ENCODE measurements at regions not wholly inside any gene's neighbourhood (a gene's known extent, or its start where the extent isn't known, plus 50 kb on each side); places are given as distances from the start of the nearest gene placed in this dataset.

DNA sequence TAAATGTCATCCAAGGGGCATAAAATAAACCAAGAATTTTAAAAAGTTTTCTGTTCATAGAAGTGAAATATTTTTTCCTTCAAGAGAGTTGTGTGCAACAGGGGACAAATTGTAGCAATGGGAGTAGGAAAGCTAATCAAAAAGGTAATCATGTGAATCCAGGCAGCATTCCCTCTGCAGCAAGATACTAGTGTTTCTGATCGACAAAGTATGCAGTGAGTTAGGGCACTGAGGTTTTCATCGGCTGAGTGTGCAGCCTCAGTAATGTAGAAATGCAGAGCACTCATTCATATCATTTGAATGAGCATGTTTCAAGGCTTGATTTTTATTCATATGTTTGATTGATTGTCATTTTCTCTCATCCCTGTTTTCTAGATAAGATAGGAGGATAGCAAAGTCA is 321.7 kb downstream of the PCDH7 start:
- TF ChIP-seq, protein P1, sequence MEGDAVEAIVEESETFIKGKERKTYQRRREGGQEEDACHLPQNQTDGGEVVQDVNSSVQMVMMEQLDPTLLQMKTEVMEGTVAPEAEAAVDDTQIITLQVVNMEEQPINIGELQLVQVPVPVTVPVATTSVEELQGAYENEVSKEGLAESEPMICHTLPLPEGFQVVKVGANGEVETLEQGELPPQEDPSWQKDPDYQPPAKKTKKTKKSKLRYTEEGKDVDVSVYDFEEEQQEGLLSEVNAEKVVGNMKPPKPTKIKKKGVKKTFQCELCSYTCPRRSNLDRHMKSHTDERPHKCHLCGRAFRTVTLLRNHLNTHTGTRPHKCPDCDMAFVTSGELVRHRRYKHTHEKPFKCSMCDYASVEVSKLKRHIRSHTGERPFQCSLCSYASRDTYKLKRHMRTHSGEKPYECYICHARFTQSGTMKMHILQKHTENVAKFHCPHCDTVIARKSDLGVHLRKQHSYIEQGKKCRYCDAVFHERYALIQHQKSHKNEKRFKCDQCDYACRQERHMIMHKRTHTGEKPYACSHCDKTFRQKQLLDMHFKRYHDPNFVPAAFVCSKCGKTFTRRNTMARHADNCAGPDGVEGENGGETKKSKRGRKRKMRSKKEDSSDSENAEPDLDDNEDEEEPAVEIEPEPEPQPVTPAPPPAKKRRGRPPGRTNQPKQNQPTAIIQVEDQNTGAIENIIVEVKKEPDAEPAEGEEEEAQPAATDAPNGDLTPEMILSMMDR (IDR thresholded peaks at IDR 0.05; ENCODE audit: insufficient read depth, low read depth, low read length): no peak
- DNase-seq (ENCODE audit: low read depth): no peak
- no peak overlapping the region for H3K4me3 ChIP-seq (ENCODE audit: low read depth, low read length)

DNA sequence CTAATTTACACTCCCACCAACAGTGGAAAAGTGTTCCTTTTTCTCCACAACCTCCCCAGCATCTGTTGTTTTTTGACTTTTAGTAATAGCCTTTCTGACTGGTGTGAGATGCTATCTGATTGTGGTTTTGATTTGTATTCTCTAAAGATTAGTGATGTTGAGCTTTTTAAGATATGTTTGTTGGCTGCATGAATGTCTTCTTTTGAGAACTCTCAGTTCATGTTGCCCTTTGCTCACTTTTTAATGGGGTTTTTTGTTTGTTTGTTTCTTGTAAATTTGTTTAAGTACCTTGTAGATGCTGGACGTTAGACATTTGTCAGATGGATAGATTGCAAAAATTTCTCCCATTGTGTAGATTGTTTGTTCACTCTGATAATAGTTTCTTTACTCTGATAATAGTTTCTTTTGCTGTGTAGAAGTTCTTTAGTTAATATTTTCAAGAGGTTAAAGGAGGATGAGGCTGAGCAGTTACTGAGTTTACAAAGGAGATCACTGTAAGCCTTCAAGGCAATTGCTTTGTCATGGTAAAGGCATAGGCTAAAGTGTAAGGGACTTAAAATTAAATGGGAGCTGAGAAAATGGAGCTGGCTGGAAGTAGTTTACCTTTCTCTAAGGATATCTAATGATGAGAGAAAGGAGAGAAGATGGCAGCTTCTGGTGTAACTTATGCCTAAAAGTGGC is 323.4 kb downstream of the PCDH7 start:
- TF ChIP-seq, protein P1 (IDR thresholded peaks at IDR 0.05; ENCODE audit: insufficient read depth, low read depth, low read length): no peak
- no peak overlapping the region for H3K4me3 ChIP-seq (ENCODE audit: low read depth, low read length)
- DNase-seq (ENCODE audit: low read depth): peak; percentile 42

DNA sequence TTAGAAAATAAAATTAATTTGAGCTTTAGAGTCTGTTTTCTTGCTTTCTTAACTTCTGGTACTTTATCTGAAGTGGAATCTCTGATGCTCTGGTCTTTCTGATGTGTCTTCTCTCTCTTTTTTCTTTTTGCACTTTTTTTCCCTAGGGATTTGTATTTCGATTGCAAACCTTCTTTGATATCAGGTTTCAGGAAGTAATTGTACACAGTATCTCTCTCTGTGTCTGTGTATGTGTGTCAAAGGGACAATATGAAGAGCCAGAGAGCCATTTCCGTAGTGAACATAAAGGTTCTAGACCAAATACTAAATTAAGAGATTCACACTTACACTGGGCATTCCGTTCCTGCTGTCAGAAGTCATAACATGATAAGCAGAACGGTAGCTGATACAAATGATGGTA is 325.0 kb downstream of the PCDH7 start:
- no peak for DNase-seq (ENCODE audit: low read depth)
- TF ChIP-seq, protein P1 (IDR thresholded peaks at IDR 0.05; ENCODE audit: insufficient read depth, low read depth, low read length): no peak
- H3K4me3 ChIP-seq (ENCODE audit: low read depth, low read length): no peak overlapping the region

DNA sequence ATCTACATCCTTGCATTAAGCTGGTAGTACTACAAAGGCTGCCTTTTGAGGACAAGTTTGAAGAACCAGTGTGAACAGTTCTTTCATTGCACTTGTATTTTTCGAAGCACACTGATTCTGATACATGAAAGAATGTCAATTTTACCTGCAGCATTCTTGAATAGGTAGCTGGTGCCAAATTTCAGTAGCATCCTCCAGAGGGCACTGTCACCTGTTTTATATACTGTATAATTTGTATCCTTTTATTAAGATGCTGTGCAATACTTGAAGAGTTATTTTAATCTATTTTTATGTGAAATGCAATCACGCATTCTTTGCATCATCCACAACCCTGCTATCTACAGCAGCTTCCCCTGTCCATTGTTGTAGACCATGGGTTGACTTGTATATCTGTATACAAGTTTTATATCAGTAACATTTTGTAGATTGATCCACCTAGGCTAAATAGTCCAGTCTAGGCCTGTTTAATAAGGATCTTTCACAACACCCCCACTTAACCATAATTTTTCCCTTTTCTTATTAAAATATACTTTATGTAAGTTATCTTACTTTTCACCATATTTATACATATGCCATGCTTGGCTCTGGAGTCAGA is 325.7 kb downstream of the PCDH7 start:
- peak; percentile 13 for DNase-seq (ENCODE audit: low read depth)
- no peak overlapping the region for H3K4me3 ChIP-seq (ENCODE audit: low read depth, low read length)
- TF ChIP-seq, protein P1 (IDR thresholded peaks at IDR 0.05; ENCODE audit: insufficient read depth, low read depth, low read length): peak; percentile 47

DNA sequence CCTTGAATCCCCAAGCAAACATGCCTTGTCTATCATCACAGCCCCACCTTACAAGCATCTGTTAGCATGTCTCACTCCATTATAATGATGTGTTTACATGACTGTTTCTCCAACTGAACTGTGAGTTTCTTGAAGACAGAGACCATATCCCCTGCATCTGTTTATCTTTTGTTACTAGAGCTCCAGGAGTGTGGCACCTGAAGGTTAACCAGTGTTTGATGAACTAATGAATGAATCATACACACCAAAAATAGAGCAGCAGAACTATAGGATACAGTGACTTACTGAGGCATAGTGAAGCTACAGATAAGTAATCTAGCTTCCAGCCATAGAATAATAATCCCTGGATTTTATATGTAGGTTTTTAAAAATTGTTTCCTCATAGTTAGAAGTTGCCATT is 331.0 kb downstream of the PCDH7 start:
- TF ChIP-seq, protein P1 (IDR thresholded peaks at IDR 0.05; ENCODE audit: insufficient read depth, low read depth, low read length): no peak
- DNase-seq (ENCODE audit: low read depth): no peak
- no peak overlapping the region for H3K4me3 ChIP-seq (ENCODE audit: low read depth, low read length)

DNA sequence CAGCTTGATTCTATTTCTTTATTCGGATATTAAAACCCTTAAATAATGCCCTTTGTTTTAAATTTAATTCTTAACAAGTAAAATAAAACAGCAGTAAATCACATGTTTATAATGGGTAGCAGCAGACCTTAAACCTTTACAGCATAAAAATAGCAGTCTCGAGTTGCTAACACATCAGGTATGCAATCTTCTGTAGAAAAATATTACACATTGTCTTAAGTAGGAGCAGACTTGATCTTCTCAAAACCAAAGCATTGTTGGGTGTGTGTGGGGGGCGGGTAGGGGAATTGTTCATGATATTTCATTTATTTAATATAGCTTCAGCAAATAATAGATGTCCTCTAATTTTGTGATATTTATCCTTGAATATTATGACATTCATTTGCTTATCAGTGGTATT is 331.4 kb downstream of the PCDH7 start:
- DNase-seq (ENCODE audit: low read depth): no peak
- H3K4me3 ChIP-seq (ENCODE audit: low read depth, low read length): no peak overlapping the region
- TF ChIP-seq, protein P1 (IDR thresholded peaks at IDR 0.05; ENCODE audit: insufficient read depth, low read depth, low read length): no peak
